Upper lobe of left lung (tissue), 4 donors: ENCODE measurements at regions not wholly inside any gene's neighbourhood (a gene's known extent, or its start where the extent isn't known, plus 50 kb on each side); places are given as distances from the start of the nearest gene placed in this dataset.
"Not testable (repeated sequence)": the region's sequence is repeated elsewhere in the genome, so short reads cannot be mapped to it uniquely, and the experiment has no call there.

Experiments
- CTCF ChIP-seq, 6 experiments: fragments of 450-650 bp in 4 of 6; fragments of 200-600 bp in 2 of 6; sonication (generic) in 2 of 6; IDR thresholded peaks; one replicate each; pipeline ENCODE4 v1.5.1; 2016 to 2019; ENCODE audit warnings: antibody characterized with exemption in 6 of 6
- POLR2AphosphoS5 ChIP-seq, 2 donors: sonication (generic); formaldehyde crosslinking; IDR thresholded peaks; one replicate each; pipeline ENCODE4 v1.5.1; 2017; ENCODE audit warnings: antibody characterized with exemption in 2 of 2

- not testable (repeated sequence) for TF ChIP-seq CTCF, POLR2AphosphoS5 (IDR thresholded peaks at IDR 0.05)
These were observed 292.3 kb downstream of the BCL2L11 start for GRCh38 chr2:111412841-111413650.
